22Rv1 (cell line): ENCODE measurements at regions not wholly inside any gene's neighbourhood (a gene's known extent, or its start where the extent isn't known, plus 50 kb on each side); places are given as distances from the start of the nearest gene placed in this dataset.

Experiments
- H3K27ac ChIP-seq: fragments of 450-650 bp; 2 replicates; pipeline ENCODE4 v1.5.1; 2017
- ZFX ChIP-seq: fragments of 450-650 bp; IDR thresholded peaks from 2 replicates; pipeline ENCODE4 v1.6.1; 2017; ENCODE audit warnings: antibody characterized with exemption, borderline replicate concordance
- TF ChIP-seq, protein P1 (sequence below): fragments of 450-650 bp; IDR thresholded peaks from 2 replicates; pipeline ENCODE4 v1.5.1; 2017; ENCODE audit warnings: mild to moderate bottlenecking

- TF ChIP-seq, protein P1, sequence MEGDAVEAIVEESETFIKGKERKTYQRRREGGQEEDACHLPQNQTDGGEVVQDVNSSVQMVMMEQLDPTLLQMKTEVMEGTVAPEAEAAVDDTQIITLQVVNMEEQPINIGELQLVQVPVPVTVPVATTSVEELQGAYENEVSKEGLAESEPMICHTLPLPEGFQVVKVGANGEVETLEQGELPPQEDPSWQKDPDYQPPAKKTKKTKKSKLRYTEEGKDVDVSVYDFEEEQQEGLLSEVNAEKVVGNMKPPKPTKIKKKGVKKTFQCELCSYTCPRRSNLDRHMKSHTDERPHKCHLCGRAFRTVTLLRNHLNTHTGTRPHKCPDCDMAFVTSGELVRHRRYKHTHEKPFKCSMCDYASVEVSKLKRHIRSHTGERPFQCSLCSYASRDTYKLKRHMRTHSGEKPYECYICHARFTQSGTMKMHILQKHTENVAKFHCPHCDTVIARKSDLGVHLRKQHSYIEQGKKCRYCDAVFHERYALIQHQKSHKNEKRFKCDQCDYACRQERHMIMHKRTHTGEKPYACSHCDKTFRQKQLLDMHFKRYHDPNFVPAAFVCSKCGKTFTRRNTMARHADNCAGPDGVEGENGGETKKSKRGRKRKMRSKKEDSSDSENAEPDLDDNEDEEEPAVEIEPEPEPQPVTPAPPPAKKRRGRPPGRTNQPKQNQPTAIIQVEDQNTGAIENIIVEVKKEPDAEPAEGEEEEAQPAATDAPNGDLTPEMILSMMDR, result no peak
- TF ChIP-seq ZFX, result no peak
Measured at GRCh38 chr3:168455814-168456213, 360.1 kb upstream of the GOLIM4 start.

GRCh38 chr3:168453623-168454022, 357.9 kb upstream of the GOLIM4 start:
- TF ChIP-seq, protein P1, result no peak
- TF ChIP-seq ZFX, result no peak
- no peak overlapping the region for H3K27ac ChIP-seq

More at GRCh38 chr3:168455814-168456213, 360.1 kb upstream of the GOLIM4 start:
- H3K27ac ChIP-seq, result no peak overlapping the region

DNA sequence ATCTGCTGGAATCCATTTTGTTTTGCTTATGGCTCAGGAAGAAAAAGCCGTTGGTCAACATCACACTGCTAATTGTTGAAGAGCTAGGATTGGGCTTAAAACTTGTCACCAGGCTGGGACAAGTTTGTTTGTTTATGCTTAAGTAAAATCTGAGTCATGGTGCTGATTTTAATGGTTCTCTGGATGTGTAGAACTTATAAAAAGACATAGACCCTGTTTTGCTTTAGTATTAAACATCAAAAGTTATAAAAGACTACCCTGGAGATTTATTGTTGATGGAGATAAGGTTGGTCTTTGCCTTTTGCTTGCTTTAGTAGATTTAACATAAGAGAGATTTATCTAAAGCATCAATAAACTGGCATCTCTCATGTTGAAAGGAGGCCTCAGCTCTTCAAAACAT, 348.2 kb upstream of the GOLIM4 start:
- H3K27ac ChIP-seq, result no peak overlapping the region
- TF ChIP-seq, protein P1, result no peak
- no peak for TF ChIP-seq ZFX

- no peak overlapping the region for H3K27ac ChIP-seq
- no peak for TF ChIP-seq ZFX
Measured at GRCh38 chr3:168442502-168442901, 346.8 kb upstream of the GOLIM4 start.

GRCh38 chr3:168436245-168436724, 340.6 kb upstream of the GOLIM4 start:
- H3K27ac ChIP-seq, result no peak overlapping the region
- no peak for TF ChIP-seq ZFX

- TF ChIP-seq, protein P1, result no peak
- TF ChIP-seq ZFX, result no peak
Measured at GRCh38 chr3:168431491-168431890, 335.8 kb upstream of the GOLIM4 start.

DNA sequence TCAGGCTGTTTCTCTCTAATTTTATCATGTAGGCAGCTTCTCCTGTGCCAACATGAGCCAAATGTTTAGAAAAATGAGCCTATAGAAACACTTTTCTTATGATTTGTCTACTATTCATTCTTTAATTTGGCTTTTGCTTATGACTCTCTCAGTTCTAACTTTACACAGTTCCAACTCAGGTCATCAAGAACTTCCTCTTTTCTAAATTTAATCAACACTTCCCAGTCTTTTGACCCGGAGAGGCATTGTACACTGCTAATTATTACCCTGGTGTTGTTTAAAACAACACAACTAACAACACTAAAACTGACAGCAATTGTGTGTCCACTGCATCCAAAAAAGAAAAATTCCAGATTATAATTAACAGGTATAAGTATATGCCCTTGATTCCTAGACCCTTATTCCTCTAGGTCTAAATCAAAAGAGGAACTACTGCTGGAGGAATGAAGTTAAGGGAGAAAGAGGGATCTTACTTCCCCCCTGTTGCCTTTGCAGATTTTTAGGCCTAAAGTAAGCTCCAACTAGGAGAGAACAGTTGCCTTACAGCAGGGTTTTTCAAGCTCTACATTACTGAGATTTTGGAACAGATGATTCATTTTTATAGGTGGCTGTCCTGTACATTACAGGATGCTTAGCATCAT, 332.2 kb upstream of the GOLIM4 start:
- H3K27ac ChIP-seq, result no peak overlapping the region
- TF ChIP-seq, protein P1, result no peak
- TF ChIP-seq ZFX, result no peak

More at GRCh38 chr3:168431491-168431890, 335.8 kb upstream of the GOLIM4 start:
- no peak overlapping the region for H3K27ac ChIP-seq

- TF ChIP-seq, protein P1, result no peak
- TF ChIP-seq ZFX, result no peak
- no peak overlapping the region for H3K27ac ChIP-seq
Measured at GRCh38 chr3:168427156-168427555, 331.4 kb upstream of the GOLIM4 start.
